ENCODE measurements at regions not wholly inside any gene's neighbourhood (a gene's known extent, or its start where the extent isn't known, plus 50 kb on each side); places are given as distances from the start of the nearest gene placed in this dataset.

- TF ChIP-seq, protein P1, sequence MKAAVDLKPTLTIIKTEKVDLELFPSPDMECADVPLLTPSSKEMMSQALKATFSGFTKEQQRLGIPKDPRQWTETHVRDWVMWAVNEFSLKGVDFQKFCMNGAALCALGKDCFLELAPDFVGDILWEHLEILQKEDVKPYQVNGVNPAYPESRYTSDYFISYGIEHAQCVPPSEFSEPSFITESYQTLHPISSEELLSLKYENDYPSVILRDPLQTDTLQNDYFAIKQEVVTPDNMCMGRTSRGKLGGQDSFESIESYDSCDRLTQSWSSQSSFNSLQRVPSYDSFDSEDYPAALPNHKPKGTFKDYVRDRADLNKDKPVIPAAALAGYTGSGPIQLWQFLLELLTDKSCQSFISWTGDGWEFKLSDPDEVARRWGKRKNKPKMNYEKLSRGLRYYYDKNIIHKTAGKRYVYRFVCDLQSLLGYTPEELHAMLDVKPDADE (conservative IDR thresholded peaks at IDR 0.05; ENCODE audit: control insufficient read depth, low read depth, low read length): no peak
- TF ChIP-seq ZNF445 (CRISPR knock-in tag; IDR thresholded peaks at IDR 0.05; ENCODE audit: low read depth) (no peak), FIP1L1 (IDR thresholded peaks at IDR 0.05; ENCODE audit: low read depth, low read length, poor library complexity, severe bottlenecking) (no peak), ETV5 (CRISPR knock-in tag; IDR thresholded peaks at IDR 0.05; ENCODE audit: low read depth) (no peak), RERE (CRISPR knock-in tag; IDR thresholded peaks at IDR 0.05; ENCODE audit: borderline replicate concordance) (no peak), ZNF717 (CRISPR knock-in tag; IDR thresholded peaks at IDR 0.05) (no peak), CEBPG (CRISPR knock-in tag; IDR thresholded peaks at IDR 0.05) (no peak), CEBPG (tag; conservative IDR thresholded peaks at IDR 0.05 in 1 of 2, IDR thresholded peaks at IDR 0.05 in 1 of 2) (no peak), CHD2 (IDR thresholded peaks at IDR 0.05; ENCODE audit: low read depth, low read length) (no peak)
- TF ChIP-seq, protein P2, sequence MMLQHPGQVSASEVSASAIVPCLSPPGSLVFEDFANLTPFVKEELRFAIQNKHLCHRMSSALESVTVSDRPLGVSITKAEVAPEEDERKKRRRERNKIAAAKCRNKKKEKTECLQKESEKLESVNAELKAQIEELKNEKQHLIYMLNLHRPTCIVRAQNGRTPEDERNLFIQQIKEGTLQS (IDR thresholded peaks at IDR 0.05): no peak
- TF ChIP-seq, protein P2 (CRISPR knock-in tag; conservative IDR thresholded peaks at IDR 0.05): no peak
Observed at GRCh38 chr13:86087244-86087643, 288.0 kb upstream of the SLITRK6 start.

All from K562 (cell line).